ENCODE measurements at regions not wholly inside any gene's neighbourhood (a gene's known extent, or its start where the extent isn't known, plus 50 kb on each side); places are given as distances from the start of the nearest gene placed in this dataset.
"Not testable (repeated sequence)": the region's sequence is repeated elsewhere in the genome, so short reads cannot be mapped to it uniquely, and the experiment has no call there.

DNA sequence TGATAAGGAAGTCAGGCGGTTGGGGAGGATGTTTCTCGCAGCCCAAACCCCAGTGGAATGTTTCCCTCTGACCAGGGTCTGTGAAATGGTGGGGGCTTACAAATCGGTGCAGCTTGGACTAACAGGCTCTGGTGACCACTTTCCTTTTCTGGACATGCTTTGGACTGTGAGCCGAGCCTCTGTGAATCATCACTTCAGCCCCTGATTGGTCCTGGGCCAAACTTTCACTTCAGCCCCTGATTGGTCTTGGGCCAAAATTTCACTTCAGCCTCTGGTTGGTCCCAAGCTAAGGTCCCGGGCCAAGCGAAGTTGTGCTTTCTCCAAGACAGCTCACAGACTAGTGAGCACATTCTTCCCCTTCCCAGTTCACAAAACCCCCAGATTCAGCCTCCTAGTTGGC, 223.7 kb upstream of the ANKRD20A1 start:
- not testable (repeated sequence) for TF ChIP-seq POLR2A (IDR thresholded peaks at IDR 0.05)
- TF ChIP-seq, protein P1, sequence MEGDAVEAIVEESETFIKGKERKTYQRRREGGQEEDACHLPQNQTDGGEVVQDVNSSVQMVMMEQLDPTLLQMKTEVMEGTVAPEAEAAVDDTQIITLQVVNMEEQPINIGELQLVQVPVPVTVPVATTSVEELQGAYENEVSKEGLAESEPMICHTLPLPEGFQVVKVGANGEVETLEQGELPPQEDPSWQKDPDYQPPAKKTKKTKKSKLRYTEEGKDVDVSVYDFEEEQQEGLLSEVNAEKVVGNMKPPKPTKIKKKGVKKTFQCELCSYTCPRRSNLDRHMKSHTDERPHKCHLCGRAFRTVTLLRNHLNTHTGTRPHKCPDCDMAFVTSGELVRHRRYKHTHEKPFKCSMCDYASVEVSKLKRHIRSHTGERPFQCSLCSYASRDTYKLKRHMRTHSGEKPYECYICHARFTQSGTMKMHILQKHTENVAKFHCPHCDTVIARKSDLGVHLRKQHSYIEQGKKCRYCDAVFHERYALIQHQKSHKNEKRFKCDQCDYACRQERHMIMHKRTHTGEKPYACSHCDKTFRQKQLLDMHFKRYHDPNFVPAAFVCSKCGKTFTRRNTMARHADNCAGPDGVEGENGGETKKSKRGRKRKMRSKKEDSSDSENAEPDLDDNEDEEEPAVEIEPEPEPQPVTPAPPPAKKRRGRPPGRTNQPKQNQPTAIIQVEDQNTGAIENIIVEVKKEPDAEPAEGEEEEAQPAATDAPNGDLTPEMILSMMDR (IDR thresholded peaks at IDR 0.05), result not testable (repeated sequence)
